ENCODE measurements at regions not wholly inside any gene's neighbourhood (a gene's known extent, or its start where the extent isn't known, plus 50 kb on each side); places are given as distances from the start of the nearest gene placed in this dataset.

DNA sequence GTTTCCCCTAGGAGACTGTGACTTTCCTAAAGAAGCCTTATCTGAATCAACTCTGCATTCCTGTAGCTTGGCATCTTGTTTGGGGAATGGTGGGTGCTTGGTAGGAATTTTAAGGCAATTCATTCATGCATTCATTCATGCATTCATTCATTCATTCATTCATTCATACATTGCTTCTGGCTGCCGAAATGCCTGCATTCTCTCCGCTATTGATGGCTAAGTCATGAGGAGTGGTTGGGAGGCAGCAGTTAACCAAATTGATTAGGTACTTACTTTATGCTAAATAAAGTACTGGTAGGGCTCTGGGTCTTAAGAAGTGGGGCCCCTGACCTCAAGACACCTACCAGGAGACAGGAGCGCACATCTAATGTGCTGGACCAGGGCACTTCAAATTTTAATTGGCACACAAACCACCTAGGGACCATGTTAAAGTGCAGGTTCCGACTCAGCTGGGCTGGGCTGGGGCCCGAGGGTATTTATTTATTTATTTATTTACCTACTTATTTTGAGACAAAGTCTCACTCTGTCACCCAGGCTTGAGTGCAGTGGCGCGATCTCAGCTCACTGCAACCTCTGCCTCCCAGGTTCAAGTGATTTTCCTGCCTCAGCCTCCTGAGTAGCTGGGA lies 127.6 kb downstream of the ANKRD60 start:
- H3K36me3 Mint-ChIP-seq (ENCODE audit: insufficient read depth in 1 of 3, low read depth in 3 of 3), result no peaks in the 10 kb centered on the region; a peak in 1 of 7 replicates
- Histone ChIP-seq H2BK12ac (ENCODE audit: insufficient read length, low read depth, low read length) (no peak overlapping the region), H3K4ac (ENCODE audit: low read depth, low read length) (no peak overlapping the region), H2BK5ac (ENCODE audit: insufficient read length, low read length) (no peak overlapping the region), H2AFZ (ENCODE audit: low read length) (no peak overlapping the region), H3K23ac (ENCODE audit: insufficient read length, low read depth, low read length) (no peak overlapping the region), H2BK20ac (ENCODE audit: low read depth, low read length, poor library complexity, severe bottlenecking) (no peak overlapping the region), H3K9me3 (ENCODE audit: control insufficient read depth, low read depth, low read length) (no peaks in the 10 kb centered on the region), H4K91ac (ENCODE audit: insufficient read length, low read depth, low read length) (no peak overlapping the region), H3K79me2 (ENCODE audit: insufficient read depth, low read length) (no peaks in the 10 kb centered on the region), H3K79me1 (ENCODE audit: insufficient read depth, low read depth, low read length, poor library complexity, severe bottlenecking) (no peaks in the 10 kb centered on the region), H4K20me1 (ENCODE audit: control insufficient read depth, insufficient read depth, insufficient read length) (no peaks in the 10 kb centered on the region), H3K4me2 (ENCODE audit: insufficient read depth, insufficient read length, low read length) (no peak overlapping the region), H2BK120ac (ENCODE audit: low read depth, low read length, poor library complexity, severe bottlenecking) (no peak overlapping the region), H3K27ac (ENCODE audit: insufficient read length, low read depth, low read length) (no peak overlapping the region), H3K4me1 (ENCODE audit: insufficient read depth, low read length) (no peaks in the 10 kb centered on the region), H4K5ac (ENCODE audit: insufficient read length, low read depth, low read length) (no peak overlapping the region), H3K9ac (ENCODE audit: extremely low read depth, insufficient read length, low read length) (no peak overlapping the region), H2BK15ac (ENCODE audit: low read depth, low read length) (no peak overlapping the region), H3K14ac (ENCODE audit: insufficient read depth, low read length) (no peak overlapping the region), H3K56ac (ENCODE audit: insufficient read length, low read depth, low read length) (no peak overlapping the region), H3K18ac (ENCODE audit: insufficient read length, low read depth, low read length) (no peak overlapping the region), H3T11ph (ENCODE audit: low read length) (no peak overlapping the region), H4K8ac (replicated peaks; ENCODE audit: insufficient read length, low read depth, low read length) (no peak overlapping the region), H2AK5ac (ENCODE audit: insufficient read length, low read length) (no peak overlapping the region), H3K27me3 (ENCODE audit: insufficient read depth, low read length) (no peaks in the 10 kb centered on the region), H3K23me2 (ENCODE audit: insufficient read length, low read depth, low read length, poor library complexity, severe bottlenecking) (no peaks in the 10 kb centered on the region)
- TF ChIP-seq, protein P1, sequence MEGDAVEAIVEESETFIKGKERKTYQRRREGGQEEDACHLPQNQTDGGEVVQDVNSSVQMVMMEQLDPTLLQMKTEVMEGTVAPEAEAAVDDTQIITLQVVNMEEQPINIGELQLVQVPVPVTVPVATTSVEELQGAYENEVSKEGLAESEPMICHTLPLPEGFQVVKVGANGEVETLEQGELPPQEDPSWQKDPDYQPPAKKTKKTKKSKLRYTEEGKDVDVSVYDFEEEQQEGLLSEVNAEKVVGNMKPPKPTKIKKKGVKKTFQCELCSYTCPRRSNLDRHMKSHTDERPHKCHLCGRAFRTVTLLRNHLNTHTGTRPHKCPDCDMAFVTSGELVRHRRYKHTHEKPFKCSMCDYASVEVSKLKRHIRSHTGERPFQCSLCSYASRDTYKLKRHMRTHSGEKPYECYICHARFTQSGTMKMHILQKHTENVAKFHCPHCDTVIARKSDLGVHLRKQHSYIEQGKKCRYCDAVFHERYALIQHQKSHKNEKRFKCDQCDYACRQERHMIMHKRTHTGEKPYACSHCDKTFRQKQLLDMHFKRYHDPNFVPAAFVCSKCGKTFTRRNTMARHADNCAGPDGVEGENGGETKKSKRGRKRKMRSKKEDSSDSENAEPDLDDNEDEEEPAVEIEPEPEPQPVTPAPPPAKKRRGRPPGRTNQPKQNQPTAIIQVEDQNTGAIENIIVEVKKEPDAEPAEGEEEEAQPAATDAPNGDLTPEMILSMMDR (conservative IDR thresholded peaks at IDR 0.05), result no peak
- H3K27me3 Mint-ChIP-seq (ENCODE audit: low read depth), result peaks cover 9% of the 10 kb centered on the region; the same call in 1 of the 2 replicates
- WGBS (ENCODE audit: extremely low coverage, insufficient read length, low lambda C conversion rate), result no CpG with 5 or more reads among the region's 7 CpGs
- H3K4me3 Mint-ChIP-seq, result no peak overlapping the region
- H3K9me3 Mint-ChIP-seq, result peaks cover 0 to 2% of the 10 kb centered on the region in 2 experiments; a peak in 3 of 5 replicates
- H3K27ac Mint-ChIP-seq, result no peak overlapping the region
- DNase-seq, result no peak
- H3K4me1 Mint-ChIP-seq, result peaks cover 4 to 11% of the 10 kb centered on the region in 2 experiments; a peak in 3 of 4 replicates
